GM23338 (cell line): ENCODE measurements at regions not wholly inside any gene's neighbourhood (a gene's known extent, or its start where the extent isn't known, plus 50 kb on each side); places are given as distances from the start of the nearest gene placed in this dataset.

Experiments
- ATAC-seq: fragments of 200-7000 bp; cut with Tn5 transposase; 3 replicates; pipeline ENCODE4 v1.9.1; 2020
- DNase-seq: peaks from one replicate; pipeline ENCODE4 v3.0.0-alpha.2; 2015; ENCODE audit warnings: low spot score
- H2AFZ ChIP-seq: fragments of 200-600 bp; sonication (generic); 2 replicates; pipeline ENCODE4 v1.8.0; 2016; ENCODE audit warnings: antibody characterized with exemption, mild to moderate bottlenecking, moderate library complexity
- H3F3A ChIP-seq: fragments of 200-600 bp; sonication (generic); replicated peaks from 2 replicates; pipeline ENCODE4 v1.8.0; 2017; ENCODE audit warnings: antibody characterized with exemption, mixed run types, low read depth
- H3K27ac ChIP-seq: fragments of 200-600 bp; sonication (generic); 2 replicates; pipeline ENCODE4 v1.6.1; 2016; ENCODE audit warnings: low read depth
- H3K27me3 ChIP-seq: fragments of 200-600 bp; sonication (generic); 2 replicates; pipeline ENCODE4 v1.8.0; 2016; ENCODE audit warnings: mild to moderate bottlenecking, mixed run types, moderate library complexity; ENCODE audit not compliant: insufficient read depth
- H3K36me3 ChIP-seq: fragments of 200-600 bp; sonication (generic); 2 replicates; pipeline ENCODE4 v1.8.0; 2016; ENCODE audit warnings: mild to moderate bottlenecking; ENCODE audit not compliant: insufficient read depth
- H3K4me1 ChIP-seq: fragments of 200-600 bp; sonication (generic); 2 replicates; pipeline ENCODE4 v1.8.0; 2016; ENCODE audit warnings: mild to moderate bottlenecking, moderate library complexity; ENCODE audit not compliant: insufficient read depth
- H3K4me2 ChIP-seq: fragments of 200-600 bp; sonication (generic); 2 replicates; pipeline ENCODE4 v1.7.1; 2017; ENCODE audit warnings: mixed run types
- H3K4me3 ChIP-seq: fragments of 200-600 bp; sonication (generic); 2 replicates; pipeline ENCODE4 v1.6.1; 2016; ENCODE audit warnings: mixed run types
- H3K79me2 ChIP-seq: fragments of 200-600 bp; sonication (generic); replicated peaks from 2 replicates; pipeline ENCODE4 v1.8.0; 2017; ENCODE audit warnings: mild to moderate bottlenecking; ENCODE audit not compliant: insufficient read depth
- H3K9me2 ChIP-seq: fragments of 200-600 bp; sonication (generic); 2 replicates; pipeline ENCODE4 v1.8.0; 2017; ENCODE audit not compliant: insufficient read depth
- H4K20me1 ChIP-seq: fragments of 200-600 bp; sonication (generic); replicated peaks from 2 replicates; pipeline ENCODE4 v1.8.0; 2017; ENCODE audit warnings: mild to moderate bottlenecking; ENCODE audit not compliant: insufficient read depth
- H3K27ac Mint-ChIP-seq: 2 replicates; pipeline ENCODE4 v1.8.0; 2020; ENCODE audit warnings: inconsistent platforms, mild to moderate bottlenecking, moderate library complexity, mixed read lengths
- H3K27me3 Mint-ChIP-seq: 3 replicates; pipeline ENCODE4 v1.8.0; 2022; ENCODE audit warnings: low read depth, mild to moderate bottlenecking, moderate library complexity, mixed read lengths, inconsistent platforms; ENCODE audit not compliant: insufficient read depth, poor library complexity
- H3K36me3 Mint-ChIP-seq: 3 replicates; pipeline ENCODE4 v1.8.0; 2021; ENCODE audit warnings: low read depth, mild to moderate bottlenecking, inconsistent platforms, moderate library complexity, mixed read lengths
- H3K4me1 Mint-ChIP-seq: 3 replicates; pipeline ENCODE4 v1.8.0; 2020; ENCODE audit warnings: mild to moderate bottlenecking, inconsistent platforms, mixed read lengths
- H3K4me3 Mint-ChIP-seq: 3 replicates; pipeline ENCODE4 v1.8.0; 2021; ENCODE audit warnings: moderate library complexity, mild to moderate bottlenecking, inconsistent platforms, mixed read lengths
- H3K9me3 Mint-ChIP-seq: 3 replicates; pipeline ENCODE4 v1.8.0; 2020; ENCODE audit warnings: moderate library complexity, mild to moderate bottlenecking, inconsistent platforms, mixed read lengths
- EZH2phosphoT487 ChIP-seq: fragments of 200-600 bp; sonication (generic); IDR thresholded peaks from one replicate; pipeline ENCODE4 v1.8.1; 2018; ENCODE audit warnings: antibody characterized with exemption; ENCODE audit not compliant: unreplicated experiment
- JUNB ChIP-seq: IDR thresholded peaks from one replicate; pipeline ENCODE4 v1.6.1; 2016; ENCODE audit warnings: antibody characterized with exemption; ENCODE audit not compliant: unreplicated experiment
- POLR2AphosphoS5 ChIP-seq: IDR thresholded peaks from 2 replicates; pipeline ENCODE4 v1.6.1; 2016; ENCODE audit warnings: antibody characterized with exemption, low read depth
- ZNF331 ChIP-seq: fragments of 250-450 bp; sonication (Bioruptor Pico); IDR thresholded peaks from 2 replicates; pipeline ENCODE4 v1.5.0; 2020; ENCODE audit warnings: low read depth, mild to moderate bottlenecking, moderate library complexity
- TF ChIP-seq, protein P1 (sequence below): fragments of 250-450 bp; sonication (Bioruptor Pico); IDR thresholded peaks from 2 replicates; pipeline ENCODE4 v1.5.0; 2020; ENCODE audit warnings: mild to moderate bottlenecking, moderate library complexity
- TF ChIP-seq, protein P2 (sequence below), 2 experiments: fragments of 200-600 bp in 1 of 2; sonication (generic) in 1 of 2; conservative IDR thresholded peaks; 2 replicates each; pipeline versions ENCODE4 v1.5.1 to v1.6.1; 2016 to 2017; ENCODE audit warnings: antibody characterized with exemption in 2 of 2, low read depth in 2 of 2, mild to moderate bottlenecking in 2 of 2, moderate library complexity in 1 of 2

DNA sequence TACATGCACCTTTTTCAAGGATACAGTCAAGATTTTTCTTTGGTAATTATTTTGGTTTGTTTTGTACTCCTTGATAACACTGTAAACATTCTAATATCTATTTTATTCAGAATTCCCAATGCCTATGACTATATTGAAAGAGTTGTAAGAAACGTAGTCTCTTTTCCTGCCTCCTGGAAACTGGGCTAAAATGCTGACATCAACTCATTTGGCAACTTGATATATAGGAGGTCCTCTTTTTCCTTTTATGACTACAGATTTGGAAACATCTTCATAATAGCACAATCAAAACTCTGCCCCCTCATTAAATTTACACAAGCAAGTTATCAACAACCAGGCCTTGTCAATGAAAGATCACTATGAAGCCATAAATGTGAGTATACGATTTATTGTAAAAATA, 422.3 kb upstream of the PCDH15 start (continued):
- TF ChIP-seq, protein P1, sequence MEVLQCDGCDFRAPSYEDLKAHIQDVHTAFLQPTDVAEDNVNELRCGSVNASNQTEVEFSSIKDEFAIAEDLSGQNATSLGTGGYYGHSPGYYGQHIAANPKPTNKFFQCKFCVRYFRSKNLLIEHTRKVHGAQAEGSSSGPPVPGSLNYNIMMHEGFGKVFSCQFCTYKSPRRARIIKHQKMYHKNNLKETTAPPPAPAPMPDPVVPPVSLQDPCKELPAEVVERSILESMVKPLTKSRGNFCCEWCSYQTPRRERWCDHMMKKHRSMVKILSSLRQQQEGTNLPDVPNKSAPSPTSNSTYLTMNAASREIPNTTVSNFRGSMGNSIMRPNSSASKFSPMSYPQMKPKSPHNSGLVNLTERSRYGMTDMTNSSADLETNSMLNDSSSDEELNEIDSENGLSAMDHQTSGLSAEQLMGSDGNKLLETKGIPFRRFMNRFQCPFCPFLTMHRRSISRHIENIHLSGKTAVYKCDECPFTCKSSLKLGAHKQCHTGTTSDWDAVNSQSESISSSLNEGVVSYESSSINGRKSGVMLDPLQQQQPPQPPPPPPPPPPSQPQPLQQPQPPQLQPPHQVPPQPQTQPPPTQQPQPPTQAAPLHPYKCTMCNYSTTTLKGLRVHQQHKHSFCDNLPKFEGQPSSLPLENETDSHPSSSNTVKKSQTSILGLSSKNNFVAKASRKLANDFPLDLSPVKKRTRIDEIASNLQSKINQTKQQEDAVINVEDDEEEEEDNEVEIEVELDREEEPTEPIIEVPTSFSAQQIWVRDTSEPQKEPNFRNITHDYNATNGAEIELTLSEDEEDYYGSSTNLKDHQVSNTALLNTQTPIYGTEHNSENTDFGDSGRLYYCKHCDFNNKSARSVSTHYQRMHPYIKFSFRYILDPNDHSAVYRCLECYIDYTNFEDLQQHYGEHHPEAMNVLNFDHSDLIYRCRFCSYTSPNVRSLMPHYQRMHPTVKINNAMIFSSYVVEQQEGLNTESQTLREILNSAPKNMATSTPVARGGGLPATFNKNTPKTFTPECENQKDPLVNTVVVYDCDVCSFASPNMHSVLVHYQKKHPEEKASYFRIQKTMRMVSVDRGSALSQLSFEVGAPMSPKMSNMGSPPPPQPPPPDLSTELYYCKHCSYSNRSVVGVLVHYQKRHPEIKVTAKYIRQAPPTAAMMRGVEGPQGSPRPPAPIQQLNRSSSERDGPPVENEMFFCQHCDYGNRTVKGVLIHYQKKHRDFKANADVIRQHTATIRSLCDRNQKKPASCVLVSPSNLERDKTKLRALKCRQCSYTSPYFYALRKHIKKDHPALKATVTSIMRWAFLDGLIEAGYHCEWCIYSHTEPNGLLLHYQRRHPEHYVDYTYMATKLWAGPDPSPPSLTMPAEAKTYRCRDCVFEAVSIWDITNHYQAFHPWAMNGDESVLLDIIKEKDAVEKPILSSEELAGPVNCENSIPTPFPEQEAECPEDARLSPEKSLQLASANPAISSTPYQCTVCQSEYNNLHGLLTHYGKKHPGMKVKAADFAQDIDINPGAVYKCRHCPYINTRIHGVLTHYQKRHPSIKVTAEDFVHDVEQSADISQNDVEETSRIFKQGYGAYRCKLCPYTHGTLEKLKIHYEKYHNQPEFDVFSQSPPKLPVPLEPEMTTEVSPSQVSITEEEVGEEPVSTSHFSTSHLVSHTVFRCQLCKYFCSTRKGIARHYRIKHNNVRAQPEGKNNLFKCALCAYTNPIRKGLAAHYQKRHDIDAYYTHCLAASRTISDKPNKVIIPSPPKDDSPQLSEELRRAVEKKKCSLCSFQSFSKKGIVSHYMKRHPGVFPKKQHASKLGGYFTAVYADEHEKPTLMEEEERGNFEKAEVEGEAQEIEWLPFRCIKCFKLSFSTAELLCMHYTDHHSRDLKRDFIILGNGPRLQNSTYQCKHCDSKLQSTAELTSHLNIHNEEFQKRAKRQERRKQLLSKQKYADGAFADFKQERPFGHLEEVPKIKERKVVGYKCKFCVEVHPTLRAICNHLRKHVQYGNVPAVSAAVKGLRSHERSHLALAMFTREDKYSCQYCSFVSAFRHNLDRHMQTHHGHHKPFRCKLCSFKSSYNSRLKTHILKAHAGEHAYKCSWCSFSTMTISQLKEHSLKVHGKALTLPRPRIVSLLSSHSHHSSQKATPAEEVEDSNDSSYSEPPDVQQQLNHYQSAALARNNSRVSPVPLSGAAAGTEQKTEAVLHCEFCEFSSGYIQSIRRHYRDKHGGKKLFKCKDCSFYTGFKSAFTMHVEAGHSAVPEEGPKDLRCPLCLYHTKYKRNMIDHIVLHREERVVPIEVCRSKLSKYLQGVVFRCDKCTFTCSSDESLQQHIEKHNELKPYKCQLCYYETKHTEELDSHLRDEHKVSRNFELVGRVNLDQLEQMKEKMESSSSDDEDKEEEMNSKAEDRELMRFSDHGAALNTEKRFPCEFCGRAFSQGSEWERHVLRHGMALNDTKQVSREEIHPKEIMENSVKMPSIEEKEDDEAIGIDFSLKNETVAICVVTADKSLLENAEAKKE (CRISPR knock-in tag): no peak
- TF ChIP-seq EZH2phosphoT487 (no peak), POLR2AphosphoS5 (no peak), JUNB (no peak), ZNF331 (CRISPR knock-in tag) (no peak)
- TF ChIP-seq, protein P2, sequence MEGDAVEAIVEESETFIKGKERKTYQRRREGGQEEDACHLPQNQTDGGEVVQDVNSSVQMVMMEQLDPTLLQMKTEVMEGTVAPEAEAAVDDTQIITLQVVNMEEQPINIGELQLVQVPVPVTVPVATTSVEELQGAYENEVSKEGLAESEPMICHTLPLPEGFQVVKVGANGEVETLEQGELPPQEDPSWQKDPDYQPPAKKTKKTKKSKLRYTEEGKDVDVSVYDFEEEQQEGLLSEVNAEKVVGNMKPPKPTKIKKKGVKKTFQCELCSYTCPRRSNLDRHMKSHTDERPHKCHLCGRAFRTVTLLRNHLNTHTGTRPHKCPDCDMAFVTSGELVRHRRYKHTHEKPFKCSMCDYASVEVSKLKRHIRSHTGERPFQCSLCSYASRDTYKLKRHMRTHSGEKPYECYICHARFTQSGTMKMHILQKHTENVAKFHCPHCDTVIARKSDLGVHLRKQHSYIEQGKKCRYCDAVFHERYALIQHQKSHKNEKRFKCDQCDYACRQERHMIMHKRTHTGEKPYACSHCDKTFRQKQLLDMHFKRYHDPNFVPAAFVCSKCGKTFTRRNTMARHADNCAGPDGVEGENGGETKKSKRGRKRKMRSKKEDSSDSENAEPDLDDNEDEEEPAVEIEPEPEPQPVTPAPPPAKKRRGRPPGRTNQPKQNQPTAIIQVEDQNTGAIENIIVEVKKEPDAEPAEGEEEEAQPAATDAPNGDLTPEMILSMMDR (conservative IDR thresholded peaks at IDR 0.05; ENCODE audit: low read depth in 2 of 2): no peak

DNA sequence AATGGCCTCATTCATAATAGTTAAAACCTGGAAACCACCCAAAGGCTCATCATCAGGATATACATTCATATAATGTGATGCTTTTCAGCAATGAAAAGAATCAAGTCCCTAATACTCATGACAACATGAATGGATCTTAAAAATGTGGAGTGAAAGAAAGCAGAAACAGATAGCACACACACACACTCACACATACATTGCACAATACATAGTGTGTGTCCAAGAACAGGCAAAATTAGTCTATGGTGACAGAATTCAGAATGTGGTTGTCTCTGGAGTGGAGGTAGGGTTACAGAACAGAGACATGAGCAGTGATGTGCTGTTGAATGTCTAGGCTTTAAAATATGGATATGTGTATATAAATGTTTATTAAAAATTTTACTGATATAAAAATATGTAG, 419.9 kb upstream of the PCDH15 start:
- H4K20me1 ChIP-seq: no peaks in the 10 kb centered on the region
- H3K4me3 ChIP-seq: no peak overlapping the region
- H3K27ac Mint-ChIP-seq: no peak overlapping the region
- no peak overlapping the region for H3K4me3 Mint-ChIP-seq
- H3K9me3 Mint-ChIP-seq: no peaks in the 10 kb centered on the region
- TF ChIP-seq ZNF331 (CRISPR knock-in tag) (no peak), EZH2phosphoT487 (no peak)
- H3K79me2 ChIP-seq: no peaks in the 10 kb centered on the region
- H2AFZ ChIP-seq: no peak overlapping the region
- H3K27me3 Mint-ChIP-seq: no peaks in the 10 kb centered on the region
- no peak overlapping the region for H3K27ac ChIP-seq
- no peaks in the 10 kb centered on the region for H3K36me3 ChIP-seq
- H3K4me2 ChIP-seq: no peak overlapping the region
- no peak for DNase-seq
- no peaks in the 10 kb centered on the region for H3K4me1 ChIP-seq
- no peaks in the 10 kb centered on the region for H3K4me1 Mint-ChIP-seq
- H3K36me3 Mint-ChIP-seq: no peaks in the 10 kb centered on the region
- no peaks in the 10 kb centered on the region for H3K9me2 ChIP-seq
- H3K27me3 ChIP-seq: no peaks in the 10 kb centered on the region
- no peak for ATAC-seq
- no peaks in the 10 kb centered on the region for H3F3A ChIP-seq
